DOHH2 (cell line): ENCODE measurements at regions not wholly inside any gene's neighbourhood (a gene's known extent, or its start where the extent isn't known, plus 50 kb on each side); places are given as distances from the start of the nearest gene placed in this dataset.

Source experiments
- H3F3A ChIP-seq: fragments of 200-600 bp; sonication (generic), shearing (Covaris generic); 2 replicates; pipeline ENCODE4 v1.6.0; 2016; ENCODE audit warnings: antibody characterized with exemption, mild to moderate bottlenecking; ENCODE audit not compliant: control insufficient read depth, insufficient read depth
- H3K27ac ChIP-seq: fragments of 200-600 bp; sonication (generic); 2 replicates; pipeline ENCODE4 v1.5.1; 2014; ENCODE audit warnings: low read depth, mild to moderate bottlenecking, low read length, moderate library complexity
- H3K27me3 ChIP-seq: fragments of 200-600 bp; sonication (generic); 2 replicates; pipeline ENCODE4 v1.6.1; 2014; ENCODE audit warnings: mild to moderate bottlenecking, low read length, mixed read lengths; ENCODE audit not compliant: control insufficient read depth
- H3K36me3 ChIP-seq: fragments of 200-600 bp; sonication (generic); 2 replicates; pipeline ENCODE4 v1.6.1; 2014; ENCODE audit warnings: mild to moderate bottlenecking, low read length, moderate library complexity, mixed read lengths; ENCODE audit not compliant: control insufficient read depth
- H3K4me1 ChIP-seq: fragments of 200-600 bp; sonication (generic); 2 replicates; pipeline ENCODE4 v1.6.1; 2014; ENCODE audit warnings: mild to moderate bottlenecking, low read length, mixed read lengths; ENCODE audit not compliant: control insufficient read depth
- H3K4me2 ChIP-seq: fragments of 200-600 bp; sonication (generic); 2 replicates; pipeline ENCODE4 v1.6.0; 2014; ENCODE audit warnings: mild to moderate bottlenecking, low read length, moderate library complexity
- H3K4me3 ChIP-seq: fragments of 200-600 bp; sonication (generic); 2 replicates; pipeline ENCODE4 v1.5.1; 2014; ENCODE audit warnings: mild to moderate bottlenecking, low read length, mixed read lengths
- H3K79me2 ChIP-seq: fragments of 200-600 bp; sonication (generic); 2 replicates; pipeline ENCODE4 v1.6.1; 2014; ENCODE audit warnings: mild to moderate bottlenecking, low read length, mixed read lengths; ENCODE audit not compliant: control insufficient read depth
- H3K9me2 ChIP-seq: fragments of 200-600 bp; sonication (generic); replicated peaks from 2 replicates; pipeline ENCODE4 v1.6.1; 2014; ENCODE audit warnings: mild to moderate bottlenecking, low read length, mixed read lengths; ENCODE audit not compliant: control insufficient read depth
- H3K9me3 ChIP-seq: fragments of 200-600 bp; sonication (generic); 2 replicates; pipeline ENCODE4 v1.6.1; 2014; ENCODE audit warnings: antibody characterized with exemption, low read length, mixed read lengths; ENCODE audit not compliant: control insufficient read depth, insufficient read depth
- H4K20me1 ChIP-seq: fragments of 200-600 bp; sonication (generic); 2 replicates; pipeline ENCODE4 v1.6.0; 2014; ENCODE audit warnings: low read depth, mild to moderate bottlenecking, antibody characterized with exemption, low read length, moderate library complexity; ENCODE audit not compliant: control insufficient read depth, insufficient read depth
- CTCF ChIP-seq: fragments of 200-600 bp; sonication (generic); IDR thresholded peaks from one replicate; pipeline ENCODE4 v1.5.1; 2014; ENCODE audit warnings: antibody characterized with exemption, mild to moderate bottlenecking, low read depth, low read length; ENCODE audit not compliant: poor library complexity, severe bottlenecking
- EZH2phosphoT487 ChIP-seq: fragments of 200-600 bp; sonication (generic); IDR thresholded peaks from 2 replicates; pipeline ENCODE4 v1.6.1; 2017; ENCODE audit warnings: borderline replicate concordance, mild to moderate bottlenecking, antibody characterized with exemption, low read length, moderate library complexity, mixed read lengths

- no peaks in the 10 kb centered on the region for H3K9me2 ChIP-seq
- H3K27ac ChIP-seq = no peak overlapping the region
- H3K9me3 ChIP-seq = no peaks in the 10 kb centered on the region
- no peaks in the 10 kb centered on the region for H3K27me3 ChIP-seq
- no peaks in the 10 kb centered on the region for H3K4me1 ChIP-seq
- TF ChIP-seq CTCF (no peak), EZH2phosphoT487 (no peak)
- H3K4me2 ChIP-seq = no peak overlapping the region
- no peak overlapping the region for H3K4me3 ChIP-seq
- no peaks in the 10 kb centered on the region for H4K20me1 ChIP-seq
- H3F3A ChIP-seq = no peaks in the 10 kb centered on the region
- no peaks in the 10 kb centered on the region for H3K36me3 ChIP-seq
- no peaks in the 10 kb centered on the region for H3K79me2 ChIP-seq
Measured at GRCh38 chr12:113762155-113762881, 203.8 kb downstream of the RBM19 start.

- no peak overlapping the region for H3K4me2 ChIP-seq
Measured at GRCh38 chr12:113759135-113759534, 207.0 kb downstream of the RBM19 start.

GRCh38 chr12:113758165-113758924 is 207.8 kb downstream of the RBM19 start:
- Histone ChIP-seq H3K9me3 (no peaks in the 10 kb centered on the region), H3K27me3 (no peaks in the 10 kb centered on the region), H3F3A (no peaks in the 10 kb centered on the region), H4K20me1 (no peaks in the 10 kb centered on the region), H3K36me3 (no peaks in the 10 kb centered on the region), H3K4me1 (no peaks in the 10 kb centered on the region), H3K4me2 (no peak overlapping the region), H3K79me2 (no peaks in the 10 kb centered on the region), H3K27ac (no peak overlapping the region), H3K4me3 (no peak overlapping the region), H3K9me2 (no peaks in the 10 kb centered on the region)
- TF ChIP-seq EZH2phosphoT487 (no peak), CTCF (no peak)

More at GRCh38 chr12:113759135-113759534, 207.0 kb downstream of the RBM19 start:
- H3K4me1 ChIP-seq = no peaks in the 10 kb centered on the region
- H3K27me3 ChIP-seq = no peaks in the 10 kb centered on the region
- H3K27ac ChIP-seq = no peak overlapping the region
- no peaks in the 10 kb centered on the region for H4K20me1 ChIP-seq
- TF ChIP-seq EZH2phosphoT487 (no peak), CTCF (no peak)
- H3K36me3 ChIP-seq = no peaks in the 10 kb centered on the region
- no peak overlapping the region for H3K4me3 ChIP-seq
- no peaks in the 10 kb centered on the region for H3F3A ChIP-seq
- no peaks in the 10 kb centered on the region for H3K79me2 ChIP-seq
- no peaks in the 10 kb centered on the region for H3K9me3 ChIP-seq
- no peaks in the 10 kb centered on the region for H3K9me2 ChIP-seq
